Endothelial cell of umbilical vein (primary cell): ENCODE measurements at regions not wholly inside any gene's neighbourhood (a gene's known extent, or its start where the extent isn't known, plus 50 kb on each side); places are given as distances from the start of the nearest gene placed in this dataset.
"Not testable (repeated sequence)": the region's sequence is repeated elsewhere in the genome, so short reads cannot be mapped to it uniquely, and the experiment has no call there.

Experiments used
- BruUV-seq: library from RNA; stranded (reverse); fragments of 400-500 nt; replicated peaks from 2 replicates; lab custom pipeline; 2021; lab: Mats Ljungman, UMichigan
- CTCF ChIA-PET: fragments of 300-600, 350-600 bp; sonication (Branson Sonifier 250); formaldehyde crosslinking; loops from one replicate; lab custom pipeline; 2021; ENCODE audit warnings: antibody characterized with exemption, inconsistent platforms; lab: Charles Lee
- POLR2A ChIA-PET: fragments of 300-600, 350-600 bp; sonication (Branson Sonifier 250); formaldehyde crosslinking; loops from one replicate; lab custom pipeline; 2021; ENCODE audit warnings: antibody characterized with exemption, inconsistent platforms; lab: Charles Lee
- DNase-seq: peaks from one replicate; pipeline ENCODE4 v3.0.0-alpha.2; 2011; ENCODE audit warnings: low read depth, low spot score
- FAIRE-seq: peaks from 2 replicates; lab custom pipeline; 2011; peaks lifted over from hg19 to GRCh38; lab: Jason Lieb, UNC
- H2AFZ ChIP-seq: 2 replicates; pipeline ENCODE4 v1.6.0; 2012; ENCODE audit warnings: low read depth, low read length, control low read depth, inconsistent platforms
- H3K27ac ChIP-seq: 2 replicates; pipeline ENCODE4 v1.5.1; 2011; ENCODE audit warnings: low read depth, mild to moderate bottlenecking, control low read depth, low read length, moderate library complexity; ENCODE audit not compliant: insufficient read depth
- H3K27me3 ChIP-seq, 2 experiments: 2 replicates each; pipeline versions ENCODE4 v1.6.0 to v1.6.1; 2011; ENCODE audit warnings: low read length in 2 of 2, mixed read lengths in 1 of 2; ENCODE audit not compliant: control insufficient read depth in 2 of 2, insufficient read depth in 2 of 2
- H3K36me3 ChIP-seq, 2 experiments: 2 replicates in 1 of 2; 3 replicates in 1 of 2; pipeline ENCODE4 v1.5.1; 2011; ENCODE audit warnings: low read length in 2 of 2, mild to moderate bottlenecking in 1 of 2, moderate library complexity in 1 of 2; ENCODE audit not compliant: control insufficient read depth in 2 of 2, insufficient read depth in 2 of 2; ENCODE audit errors: extremely low read depth in 1 of 2
- H3K4me1 ChIP-seq: 3 replicates; pipeline ENCODE4 v1.5.1; 2011; ENCODE audit warnings: mild to moderate bottlenecking, low read length; ENCODE audit not compliant: control insufficient read depth, insufficient read depth; ENCODE audit errors: extremely low read depth
- H3K4me2 ChIP-seq: 2 replicates; pipeline ENCODE4 v1.6.1; 2011; ENCODE audit warnings: low read length, control low read depth, mixed read lengths; ENCODE audit not compliant: insufficient read depth
- H3K4me3 ChIP-seq, 3 experiments: fragments of 200-600 bp in 1 of 3; sonication (generic), shearing (Covaris generic) in 1 of 3; replicated peaks in 1 of 3; 2 replicates each; pipeline ENCODE4 v1.5.1; 2011 to 2016; ENCODE audit warnings: control low read depth in 3 of 3, low read length in 3 of 3, mild to moderate bottlenecking in 2 of 3, inconsistent platforms in 1 of 3, low read depth in 1 of 3, moderate library complexity in 1 of 3; ENCODE audit not compliant: insufficient read depth in 1 of 3
- H3K79me2 ChIP-seq: 2 replicates; pipeline ENCODE4 v1.6.0; 2012; ENCODE audit warnings: low read length, inconsistent platforms; ENCODE audit not compliant: control insufficient read depth, insufficient read depth
- H3K9ac ChIP-seq: replicated peaks from 2 replicates; pipeline ENCODE3; 2011; ENCODE audit warnings: low read length, control low read depth; ENCODE audit not compliant: insufficient read depth; ENCODE audit errors: extremely low read depth
- H3K9me1 ChIP-seq: replicated peaks from 3 replicates; pipeline ENCODE4 v1.6.0; 2011; ENCODE audit warnings: mild to moderate bottlenecking, low read length; ENCODE audit not compliant: control insufficient read depth, insufficient read depth; ENCODE audit errors: extremely low read depth
- H3K9me3 ChIP-seq: replicated peaks from 2 replicates; pipeline ENCODE4 v1.5.1; 2012; ENCODE audit warnings: low read length, inconsistent platforms; ENCODE audit not compliant: control insufficient read depth, insufficient read depth
- H4K20me1 ChIP-seq: replicated peaks from 2 replicates; pipeline ENCODE3; 2011; ENCODE audit warnings: mild to moderate bottlenecking, low read length; ENCODE audit not compliant: control insufficient read depth, insufficient read depth; ENCODE audit errors: extremely low read depth
- CTCF ChIP-seq, 2 donors: IDR thresholded peaks; 1 replicate in 1 of 2; 2 replicates in 1 of 2; pipeline ENCODE4 v1.5.1; 2011; ENCODE audit warnings: low read length in 2 of 2, mild to moderate bottlenecking in 2 of 2, moderate library complexity in 2 of 2, control low read depth in 1 of 2, inconsistent platforms in 1 of 2, low read depth in 1 of 2; ENCODE audit not compliant: insufficient read depth in 1 of 2; ENCODE audit errors: extremely low read depth in 1 of 2
- EZH2 ChIP-seq: IDR thresholded peaks from 2 replicates; pipeline ENCODE4 v1.6.1; 2012; ENCODE audit warnings: borderline replicate concordance, low read depth, mild to moderate bottlenecking, moderate library complexity, low read length, inconsistent platforms; ENCODE audit not compliant: severe bottlenecking
- FOS ChIP-seq: IDR thresholded peaks from 2 replicates; pipeline ENCODE4 v1.6.1; 2011; ENCODE audit warnings: mild to moderate bottlenecking, low read length, moderate library complexity, borderline replicate concordance; ENCODE audit not compliant: insufficient read depth
- GATA2 ChIP-seq: IDR thresholded peaks from 2 replicates; pipeline ENCODE4 v1.7.0; 2011; ENCODE audit warnings: low read depth, mild to moderate bottlenecking, moderate library complexity, mixed read lengths, low read length; ENCODE audit not compliant: insufficient read length, insufficient read depth
- JUN ChIP-seq: IDR thresholded peaks from 2 replicates; pipeline ENCODE4 v1.6.1; 2011; ENCODE audit warnings: borderline replicate concordance, low read depth; ENCODE audit not compliant: insufficient read length, insufficient read depth
- MYC ChIP-seq: IDR thresholded peaks from one replicate; pipeline ENCODE4 v1.6.1; 2011; ENCODE audit warnings: mild to moderate bottlenecking, low read depth, low read length
- POLR2A ChIP-seq: IDR thresholded peaks from 2 replicates; pipeline ENCODE4 v1.6.1; 2012; ENCODE audit warnings: low read depth, mild to moderate bottlenecking, control low read depth, low read length
- POLR2AphosphoS5 ChIP-seq: IDR thresholded peaks from 2 replicates; pipeline ENCODE4 v1.6.1; 2012; ENCODE audit warnings: low read depth, mild to moderate bottlenecking, control low read depth, low read length, moderate library complexity; ENCODE audit not compliant: insufficient read depth
- dilution Hi-C: fragments of 300-500 bp; cut with MboI; formaldehyde crosslinking; loops from one replicate; pipeline ENCODE4 v1.15.0; 2019; ENCODE audit warnings: low sequenced_read_pairs; ENCODE audit not compliant: extremely low pct_ligation_motif_present
- intact Hi-C: fragments of 100-400 bp; cut with micrococcal nuclease; formaldehyde crosslinking; loops from one replicate; pipeline ENCODE4 v1.10.0; 2022
- TF ChIP-seq, protein P1 (sequence below): IDR thresholded peaks from 2 replicates; pipeline ENCODE4 v1.6.1; 2011; ENCODE audit not compliant: insufficient read depth, insufficient read length

DNA sequence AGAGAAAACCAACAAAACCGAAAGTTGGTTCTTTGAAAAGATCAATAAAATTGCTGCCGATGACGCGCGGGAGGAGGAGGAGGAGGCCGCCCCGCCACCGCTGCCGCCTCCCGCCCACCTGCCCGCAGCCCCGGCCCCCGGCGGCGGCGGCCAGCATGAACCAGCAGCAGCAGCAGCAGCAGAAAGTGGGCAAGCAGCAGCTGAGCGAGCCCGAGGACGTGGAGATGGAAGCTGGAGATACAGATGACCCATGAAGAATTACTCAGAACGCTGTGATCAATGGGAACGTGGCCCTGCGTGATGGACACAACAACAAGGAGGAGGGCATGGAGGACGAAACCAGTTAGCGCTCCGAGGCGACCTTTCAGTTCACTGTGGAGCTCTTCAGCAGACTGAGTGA is 53.9 kb upstream of the EFNA5 start:
- H2AFZ ChIP-seq, result peak overlapping the region; percentile 51
- no peak overlapping the region for H3K4me2 ChIP-seq
- H3K79me2 ChIP-seq, result no peaks in the 10 kb centered on the region
- intact Hi-C loops (no loop called here), dilution Hi-C loops (no loop called here)
- no peak overlapping the region for H3K27ac ChIP-seq
- no peak for DNase-seq
- H4K20me1 ChIP-seq, result no peaks in the 10 kb centered on the region
- no peak overlapping the region for H3K9ac ChIP-seq
- POLR2A ChIA-PET, result no interaction called here
- H3K36me3 ChIP-seq, result no peaks in the 10 kb centered on the region
- H3K27me3 ChIP-seq, result no peaks in the 10 kb centered on the region
- H3K4me3 ChIP-seq, result no peak overlapping the region
- CTCF ChIA-PET, result no interaction called here
- no peaks in the 10 kb centered on the region for H3K9me3 ChIP-seq
- FAIRE-seq, result no peak
- no peaks in the 10 kb centered on the region for H3K9me1 ChIP-seq
- TF ChIP-seq CTCF (IDR thresholded peaks at IDR 0.05; ENCODE audit: extremely low read depth in 1 of 2, insufficient read depth in 1 of 2, low read depth in 1 of 2, low read length in 2 of 2) (no peak), MYC (no peak), EZH2 (no peak), FOS (no peak), JUN (no peak), POLR2AphosphoS5 (no peak), POLR2A (no peak), GATA2 (no peak)
- TF ChIP-seq, protein P1, sequence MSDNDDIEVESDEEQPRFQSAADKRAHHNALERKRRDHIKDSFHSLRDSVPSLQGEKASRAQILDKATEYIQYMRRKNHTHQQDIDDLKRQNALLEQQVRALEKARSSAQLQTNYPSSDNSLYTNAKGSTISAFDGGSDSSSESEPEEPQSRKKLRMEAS, result no peak
- H3K4me1 ChIP-seq, result no peaks in the 10 kb centered on the region
- BruUV-seq, result no TSS peak

DNA sequence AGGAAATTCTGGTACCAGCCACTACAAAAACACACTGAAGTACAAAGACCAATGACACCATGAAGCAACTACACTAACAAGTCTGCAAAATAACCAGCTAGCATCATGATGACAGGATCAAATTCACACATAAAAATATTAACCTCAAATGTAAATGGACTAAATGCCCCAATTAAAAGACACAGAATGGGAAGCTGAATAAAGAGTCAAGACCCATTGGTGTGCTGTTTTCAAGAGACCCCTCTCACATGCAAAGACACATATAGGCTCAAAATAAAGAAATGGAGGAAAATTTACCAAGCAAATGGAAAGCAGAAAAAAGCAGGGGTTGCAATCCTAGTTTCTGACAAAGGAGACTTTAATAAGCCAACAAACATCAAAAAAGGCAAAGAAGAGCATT is 50.5 kb upstream of the EFNA5 start:
- H3K27me3 ChIP-seq, intact Hi-C loops, H2AFZ ChIP-seq, BruUV-seq, H3K4me2 ChIP-seq, H3K79me2 ChIP-seq, H3K9me1 ChIP-seq, dilution Hi-C loops, H3K4me1 ChIP-seq, DNase-seq, H3K27ac ChIP-seq, H3K9me3 ChIP-seq, POLR2A ChIA-PET, H3K36me3 ChIP-seq, H3K9ac ChIP-seq, CTCF ChIA-PET, H3K4me3 ChIP-seq, H4K20me1 ChIP-seq, FAIRE-seq: not testable (repeated sequence)
